GM12878 (cell line): ENCODE measurements at regions not wholly inside any gene's neighbourhood (a gene's known extent, or its start where the extent isn't known, plus 50 kb on each side); places are given as distances from the start of the nearest gene placed in this dataset.

Experiments
- CREB1 ChIP-seq: IDR thresholded peaks from 2 replicates; pipeline ENCODE4 v1.6.1; 2012; ENCODE audit warnings: low read depth, mild to moderate bottlenecking, inconsistent platforms
- CTCF ChIP-seq, 3 experiments: IDR thresholded peaks in 2 of 3; conservative IDR thresholded peaks in 1 of 3; 2 replicates each; pipeline ENCODE4 v1.5.1; 2011; ENCODE audit warnings: low read depth in 3 of 3, low read length in 3 of 3, mild to moderate bottlenecking in 3 of 3, control low read depth in 2 of 3, moderate library complexity in 2 of 3, inconsistent platforms in 1 of 3, mixed read lengths in 1 of 3; ENCODE audit not compliant: control insufficient read depth in 2 of 3, insufficient read depth in 1 of 3; ENCODE audit errors: extremely low read depth in 1 of 3
- ELK1 ChIP-seq: IDR thresholded peaks from 2 replicates; pipeline ENCODE4 v1.6.1; 2012; ENCODE audit warnings: low read depth, low read length, improper control_type of control experiment
- HDAC6 ChIP-seq: fragments of 200-600 bp; sonication (generic); IDR thresholded peaks from one replicate; pipeline ENCODE4 v1.8.0; 2017; ENCODE audit warnings: antibody characterized with exemption; ENCODE audit not compliant: unreplicated experiment
- POLR2A ChIP-seq: IDR thresholded peaks from 2 replicates; pipeline ENCODE4 v1.6.1; 2011; ENCODE audit warnings: low read depth, mild to moderate bottlenecking, low read length
- RAD21 ChIP-seq: IDR thresholded peaks from 2 replicates; pipeline ENCODE4 v1.6.1; 2011; ENCODE audit warnings: mild to moderate bottlenecking, low read depth, low read length, moderate library complexity; ENCODE audit not compliant: insufficient read depth

- no peak for TF ChIP-seq POLR2A
- no peak for TF ChIP-seq CTCF (IDR thresholded peaks at IDR 0.05 in 2 of 3, conservative IDR thresholded peaks at IDR 0.05 in 1 of 3; ENCODE audit: control insufficient read depth in 2 of 3, extremely low read depth in 1 of 3, insufficient read depth in 1 of 3, low read depth in 3 of 3, low read length in 3 of 3)
- TF ChIP-seq CREB1, result no peak
- TF ChIP-seq RAD21, result no peak
- no peak for TF ChIP-seq ELK1
- no peak for TF ChIP-seq HDAC6
These were observed 140.2 kb downstream of the TNFSF13B start for GRCh38 chr13:108409730-108410129.
